Sigmoid colon (tissue), 6 donors: ENCODE measurements at regions not wholly inside any gene's neighbourhood (a gene's known extent, or its start where the extent isn't known, plus 50 kb on each side); places are given as distances from the start of the nearest gene placed in this dataset.

Experiments used
- DNase-seq: peaks from one replicate; pipeline ENCODE4 v3.0.0-alpha.2; 2019
- H3K27ac ChIP-seq, 4 donors: fragments of 200-600 bp; sonication (generic); one replicate each; pipeline ENCODE4 v1.5.1; 2016 to 2019; ENCODE audit warnings: mild to moderate bottlenecking in 1 of 4
- H3K27me3 ChIP-seq, 3 donors: fragments of 200-600 bp; sonication (generic); one replicate each; pipeline ENCODE4 v1.5.1; 2019; ENCODE audit warnings: mild to moderate bottlenecking in 1 of 3
- H3K36me3 ChIP-seq, 4 donors: fragments of 200-600 bp; sonication (generic); one replicate each; pipeline ENCODE4 v1.5.1; 2016 to 2019
- H3K4me1 ChIP-seq, 4 donors: fragments of 200-600 bp; sonication (generic); one replicate each; pipeline ENCODE4 v1.5.1; 2017 to 2019
- H3K4me3 ChIP-seq, 4 donors: fragments of 200-600 bp; sonication (generic); one replicate each; pipeline ENCODE4 v1.5.1; 2017 to 2019; ENCODE audit warnings: mild to moderate bottlenecking in 2 of 4, moderate library complexity in 1 of 4
- H3K9me3 ChIP-seq, 4 donors: fragments of 200-600 bp in 3 of 4; sonication (generic) in 3 of 4; one replicate each; pipeline versions ENCODE4 v1.5.1 to v1.6.1; 2013 to 2019
- EP300 ChIP-seq, 4 donors: sonication (generic); formaldehyde crosslinking; IDR thresholded peaks; one replicate each; pipeline ENCODE4 v1.6.1; 2017; ENCODE audit warnings: antibody characterized with exemption in 4 of 4
- POLR2A ChIP-seq, 2 donors: fragments of 450-650 bp; IDR thresholded peaks; one replicate each; pipeline ENCODE4 v1.6.1; 2016; ENCODE audit warnings: antibody characterized with exemption in 2 of 2, mild to moderate bottlenecking in 2 of 2, moderate library complexity in 2 of 2
- POLR2AphosphoS5 ChIP-seq, 4 donors: sonication (generic); formaldehyde crosslinking; IDR thresholded peaks; one replicate each; pipeline ENCODE4 v1.6.1; 2017; ENCODE audit warnings: antibody characterized with exemption in 4 of 4
- WGBS, 2 donors: extraction: QIAGEN DNeasy Blood & Tissue Kit; methylation state at CpG; one replicate each; pipeline ENCODE4 v1.1.7; 2013; 5-methylcytosine and 5-hydroxymethylcytosine counted together
- intact Hi-C: fragments of 100-400 bp; cut with DNase I; formaldehyde crosslinking; loops from one replicate; pipeline ENCODE4 v1.15.1; 2023
- TF ChIP-seq, protein P1 (sequence below), 4 experiments: fragments of 450-650 bp in 3 of 4; fragments of 200-600 bp in 1 of 4; IDR thresholded peaks; one replicate each; pipeline ENCODE4 v1.5.1; 2016 to 2019; ENCODE audit warnings: antibody characterized with exemption in 4 of 4, mild to moderate bottlenecking in 3 of 4, moderate library complexity in 2 of 4
- donor health status: healthy with polysubstance abuse.
- donor health status: healthy.

DNA sequence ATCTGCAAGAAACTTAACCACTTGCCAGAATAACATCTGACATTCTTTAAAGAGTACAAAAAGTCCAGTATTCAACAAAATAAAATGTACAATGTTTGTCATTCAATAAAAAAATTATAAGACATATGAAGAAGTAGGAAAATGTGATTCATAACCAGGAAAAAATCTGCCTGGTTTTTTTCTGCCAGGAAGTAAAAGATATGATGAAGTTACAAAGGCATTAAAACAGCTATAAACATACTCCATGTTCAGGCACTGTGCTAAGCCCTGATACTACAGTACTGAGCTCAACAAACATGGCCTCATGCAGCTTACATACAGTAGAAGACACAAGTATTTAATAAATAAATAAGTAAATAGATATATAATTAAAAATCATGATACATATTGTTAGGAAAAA lies 178.4 kb upstream of the STT3B start:
- Histone ChIP-seq H3K36me3 (no peaks in the 10 kb centered on the region), H3K4me3 (no peak overlapping the region), H3K27me3 (no peaks in the 10 kb centered on the region), H3K27ac (no peak overlapping the region), H3K4me1 (no peaks in the 10 kb centered on the region), H3K9me3 (no peaks in the 10 kb centered on the region)
- intact Hi-C loops, result no loop called here
- no peak for DNase-seq
- no peak for TF ChIP-seq EP300 (IDR thresholded peaks at IDR 0.05)
- no peak for TF ChIP-seq POLR2A (IDR thresholded peaks at IDR 0.05)

DNA sequence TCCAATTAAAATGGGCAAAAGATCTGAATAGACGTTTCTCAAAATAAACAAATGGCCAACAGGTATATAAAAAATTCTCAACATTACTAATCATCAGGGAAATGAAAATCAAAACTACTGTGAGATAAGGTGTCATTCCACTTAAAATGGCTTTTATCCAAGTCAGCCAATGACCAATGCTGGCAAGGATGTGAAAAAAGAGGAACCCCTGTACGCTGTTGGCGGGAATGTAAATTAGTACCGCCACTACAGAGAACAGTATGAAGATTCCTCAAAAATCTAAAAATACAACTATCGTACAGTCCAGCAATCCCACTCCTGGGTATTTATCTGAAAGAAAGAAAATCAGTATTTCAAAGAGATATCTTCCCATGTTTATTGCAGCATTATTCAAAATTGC lies 176.9 kb upstream of the STT3B start:
- no peak for DNase-seq
- no peak overlapping the region for H3K4me3 ChIP-seq
- no peaks in the 10 kb centered on the region for H3K27me3 ChIP-seq
- H3K27ac ChIP-seq, result no peak overlapping the region
- TF ChIP-seq POLR2A (IDR thresholded peaks at IDR 0.05), result no peak
- TF ChIP-seq, protein P1, sequence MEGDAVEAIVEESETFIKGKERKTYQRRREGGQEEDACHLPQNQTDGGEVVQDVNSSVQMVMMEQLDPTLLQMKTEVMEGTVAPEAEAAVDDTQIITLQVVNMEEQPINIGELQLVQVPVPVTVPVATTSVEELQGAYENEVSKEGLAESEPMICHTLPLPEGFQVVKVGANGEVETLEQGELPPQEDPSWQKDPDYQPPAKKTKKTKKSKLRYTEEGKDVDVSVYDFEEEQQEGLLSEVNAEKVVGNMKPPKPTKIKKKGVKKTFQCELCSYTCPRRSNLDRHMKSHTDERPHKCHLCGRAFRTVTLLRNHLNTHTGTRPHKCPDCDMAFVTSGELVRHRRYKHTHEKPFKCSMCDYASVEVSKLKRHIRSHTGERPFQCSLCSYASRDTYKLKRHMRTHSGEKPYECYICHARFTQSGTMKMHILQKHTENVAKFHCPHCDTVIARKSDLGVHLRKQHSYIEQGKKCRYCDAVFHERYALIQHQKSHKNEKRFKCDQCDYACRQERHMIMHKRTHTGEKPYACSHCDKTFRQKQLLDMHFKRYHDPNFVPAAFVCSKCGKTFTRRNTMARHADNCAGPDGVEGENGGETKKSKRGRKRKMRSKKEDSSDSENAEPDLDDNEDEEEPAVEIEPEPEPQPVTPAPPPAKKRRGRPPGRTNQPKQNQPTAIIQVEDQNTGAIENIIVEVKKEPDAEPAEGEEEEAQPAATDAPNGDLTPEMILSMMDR (IDR thresholded peaks at IDR 0.05), result no peak
- TF ChIP-seq POLR2AphosphoS5 (IDR thresholded peaks at IDR 0.05), result no peak
- TF ChIP-seq EP300 (IDR thresholded peaks at IDR 0.05), result no peak
- intact Hi-C loops, result no loop called here
- no peaks in the 10 kb centered on the region for H3K4me1 ChIP-seq
- H3K9me3 ChIP-seq, result no peaks in the 10 kb centered on the region
- 96 to 97% methylated on average over 5 of the region's 5 CpGs for WGBS, 2 donors
- H3K36me3 ChIP-seq, result no peaks in the 10 kb centered on the region

DNA sequence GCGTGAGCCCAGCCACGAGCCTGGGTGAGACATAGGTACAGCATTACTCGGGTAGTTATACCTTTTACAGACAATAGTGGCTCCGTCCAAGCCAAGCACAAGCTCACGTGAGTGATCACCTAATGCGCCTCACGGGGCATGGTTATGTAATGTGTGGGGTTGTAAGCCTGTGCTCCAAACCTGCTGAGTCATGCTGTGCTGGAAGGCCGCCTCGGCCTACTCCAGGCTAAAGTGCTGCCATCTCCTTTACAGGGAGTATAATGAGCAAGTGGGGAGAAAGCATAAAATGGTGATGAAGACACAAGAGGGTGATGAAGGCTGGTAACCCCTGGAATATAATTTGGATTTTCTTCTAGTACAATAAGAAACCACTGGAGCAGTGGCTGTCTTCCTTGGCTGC lies 175.8 kb upstream of the STT3B start:
- intact Hi-C loops, result no loop called here
- no peaks in the 10 kb centered on the region for H3K4me1 ChIP-seq
- no peaks in the 10 kb centered on the region for H3K9me3 ChIP-seq
- H3K27me3 ChIP-seq, result no peaks in the 10 kb centered on the region
- H3K36me3 ChIP-seq, result no peaks in the 10 kb centered on the region
- TF ChIP-seq, protein P1 (IDR thresholded peaks at IDR 0.05), result no peak
- TF ChIP-seq POLR2AphosphoS5 (IDR thresholded peaks at IDR 0.05) (no peak), EP300 (IDR thresholded peaks at IDR 0.05) (no peak), POLR2A (IDR thresholded peaks at IDR 0.05) (no peak)
- DNase-seq, result peak; percentile 60
- no peak overlapping the region for H3K4me3 ChIP-seq
- no peak overlapping the region for H3K27ac ChIP-seq
- WGBS, 2 donors, result 91 to 93% methylated on average over 9 of the region's 9 CpGs

DNA sequence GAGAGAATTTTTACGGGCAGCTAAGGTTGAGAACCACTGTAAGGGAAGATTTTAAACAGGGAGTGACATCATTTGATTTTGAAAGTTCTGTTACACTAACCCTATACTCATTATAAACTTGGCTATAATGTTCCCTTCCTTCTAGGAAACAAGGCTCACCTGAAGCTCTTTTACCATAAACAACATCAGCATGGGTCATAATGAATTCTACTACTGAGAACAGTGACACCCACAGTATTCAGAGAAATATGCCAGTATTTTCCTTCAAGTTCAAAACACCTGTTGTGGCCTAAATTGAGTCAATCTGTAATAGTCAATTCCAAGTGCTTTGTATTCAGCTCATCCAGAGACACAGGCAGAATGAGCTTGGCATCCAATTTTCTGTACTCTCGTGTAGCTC lies 175.3 kb upstream of the STT3B start:
- no peak overlapping the region for H3K27ac ChIP-seq
- H3K4me3 ChIP-seq, result no peak overlapping the region
- no peaks in the 10 kb centered on the region for H3K36me3 ChIP-seq
- DNase-seq, result no peak
- no peaks in the 10 kb centered on the region for H3K9me3 ChIP-seq
- 95 to 98% methylated on average over 2 of the region's 2 CpGs for WGBS, 2 donors
- no peaks in the 10 kb centered on the region for H3K4me1 ChIP-seq
- intact Hi-C loops, result no loop called here
- H3K27me3 ChIP-seq, result no peaks in the 10 kb centered on the region
- TF ChIP-seq POLR2A (IDR thresholded peaks at IDR 0.05) (no peak), POLR2AphosphoS5 (IDR thresholded peaks at IDR 0.05) (no peak), EP300 (IDR thresholded peaks at IDR 0.05) (no peak)
- TF ChIP-seq, protein P1 (IDR thresholded peaks at IDR 0.05), result no peak

DNA sequence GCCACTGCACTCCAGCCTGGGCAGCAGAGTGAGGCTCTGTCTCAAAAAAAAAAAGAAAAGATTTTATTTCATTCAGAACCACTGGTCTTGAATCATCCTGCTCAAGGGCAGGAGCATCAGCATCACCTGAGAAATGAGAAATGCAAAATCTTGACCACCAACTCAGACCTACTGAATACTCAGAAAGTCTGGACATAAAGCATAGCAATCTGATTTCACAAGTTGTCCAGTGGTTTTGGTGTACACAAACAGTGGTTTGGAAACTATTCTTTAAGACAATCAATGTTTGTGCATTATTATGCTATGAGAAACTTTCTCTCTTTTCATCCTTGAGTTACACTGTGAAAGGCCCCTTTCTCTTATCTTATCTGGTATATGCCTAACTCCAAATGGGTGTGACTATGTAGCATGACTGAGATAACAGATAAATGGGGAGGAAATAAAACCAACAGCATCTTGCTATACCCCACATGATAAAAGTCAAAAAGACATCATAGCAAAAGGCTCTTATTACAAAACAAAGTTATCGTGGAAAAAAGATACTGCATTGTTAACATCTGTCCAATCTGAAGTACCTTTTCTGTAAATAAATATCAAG lies 174.2 kb upstream of the STT3B start:
- intact Hi-C loops, result no loop called here
- H3K9me3 ChIP-seq, result no peaks in the 10 kb centered on the region
- H3K4me3 ChIP-seq, result no peak overlapping the region
- TF ChIP-seq POLR2AphosphoS5 (IDR thresholded peaks at IDR 0.05), result no peak
- TF ChIP-seq, protein P1 (IDR thresholded peaks at IDR 0.05), result no peak
- no peak for TF ChIP-seq POLR2A (IDR thresholded peaks at IDR 0.05)
- TF ChIP-seq EP300 (IDR thresholded peaks at IDR 0.05), result no peak
- WGBS, 2 donors, result 42 to 72% methylated on average over 1 of the region's 1 CpG
- no peak for DNase-seq
- H3K36me3 ChIP-seq, result no peaks in the 10 kb centered on the region
- no peaks in the 10 kb centered on the region for H3K27me3 ChIP-seq
- H3K27ac ChIP-seq, result no peak overlapping the region
- H3K4me1 ChIP-seq, result no peaks in the 10 kb centered on the region
